ENCODE measurements at regions not wholly inside any gene's neighbourhood (a gene's known extent, or its start where the extent isn't known, plus 50 kb on each side); places are given as distances from the start of the nearest gene placed in this dataset.

- TF ChIP-seq POLR2A (IDR thresholded peaks at IDR 0.05; ENCODE audit: low read length): no peak
- TF ChIP-seq GATA1 (IDR thresholded peaks at IDR 0.05; ENCODE audit: low read depth, low read length): no peak
Observed at GRCh38 chr13:22014469-22014868, 343.6 kb downstream of the FGF9 start.
